ENCODE measurements at regions not wholly inside any gene's neighbourhood (a gene's known extent, or its start where the extent isn't known, plus 50 kb on each side); places are given as distances from the start of the nearest gene placed in this dataset.

DNA sequence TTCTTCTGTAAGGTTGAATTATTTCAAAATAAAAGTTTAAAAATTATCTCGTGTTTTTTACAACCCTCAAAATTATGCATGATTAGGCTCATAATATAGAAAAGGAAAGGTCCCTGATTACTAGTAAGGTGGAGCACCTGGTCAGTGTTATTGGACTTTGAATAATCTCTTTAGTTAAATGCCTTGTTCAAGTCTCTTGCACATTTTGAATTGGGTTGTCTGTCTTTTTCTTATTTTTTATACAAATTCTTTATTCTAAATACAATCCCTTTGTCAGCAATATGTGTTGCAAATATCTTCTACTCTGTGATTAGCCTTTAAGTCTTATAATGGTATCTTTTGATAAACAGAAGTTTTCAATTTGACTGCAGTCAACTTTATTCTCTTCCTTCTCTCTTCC is 100.7 kb upstream of the TNFSF4 start (continued):
- TF ChIP-seq SIX5 (IDR thresholded peaks at IDR 0.05; ENCODE audit: low read depth, low read length, severe bottlenecking) (no peak), NFYB (IDR thresholded peaks at IDR 0.05; ENCODE audit: insufficient read depth, low read depth, low read length) (no peak), POU2F2 (IDR thresholded peaks at IDR 0.05; ENCODE audit: borderline replicate concordance, low read depth, low read length) (no peak), STAT3 (IDR thresholded peaks at IDR 0.05; ENCODE audit: low read depth, low read length) (no peak), SPI1 (IDR thresholded peaks at IDR 0.05; ENCODE audit: borderline replicate concordance, insufficient read depth, low read depth, low read length) (no peak), RFX5 (IDR thresholded peaks at IDR 0.05; ENCODE audit: low read depth, low read length) (no peak), ZNF207 (IDR thresholded peaks at IDR 0.05; ENCODE audit: borderline replicate concordance) (no peak)
- TF ChIP-seq, protein P1, sequence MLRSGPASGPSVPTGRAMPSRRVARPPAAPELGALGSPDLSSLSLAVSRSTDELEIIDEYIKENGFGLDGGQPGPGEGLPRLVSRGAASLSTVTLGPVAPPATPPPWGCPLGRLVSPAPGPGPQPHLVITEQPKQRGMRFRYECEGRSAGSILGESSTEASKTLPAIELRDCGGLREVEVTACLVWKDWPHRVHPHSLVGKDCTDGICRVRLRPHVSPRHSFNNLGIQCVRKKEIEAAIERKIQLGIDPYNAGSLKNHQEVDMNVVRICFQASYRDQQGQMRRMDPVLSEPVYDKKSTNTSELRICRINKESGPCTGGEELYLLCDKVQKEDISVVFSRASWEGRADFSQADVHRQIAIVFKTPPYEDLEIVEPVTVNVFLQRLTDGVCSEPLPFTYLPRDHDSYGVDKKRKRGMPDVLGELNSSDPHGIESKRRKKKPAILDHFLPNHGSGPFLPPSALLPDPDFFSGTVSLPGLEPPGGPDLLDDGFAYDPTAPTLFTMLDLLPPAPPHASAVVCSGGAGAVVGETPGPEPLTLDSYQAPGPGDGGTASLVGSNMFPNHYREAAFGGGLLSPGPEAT (IDR thresholded peaks at IDR 0.05; ENCODE audit: low read depth), result no peak
- TF ChIP-seq, protein P2, sequence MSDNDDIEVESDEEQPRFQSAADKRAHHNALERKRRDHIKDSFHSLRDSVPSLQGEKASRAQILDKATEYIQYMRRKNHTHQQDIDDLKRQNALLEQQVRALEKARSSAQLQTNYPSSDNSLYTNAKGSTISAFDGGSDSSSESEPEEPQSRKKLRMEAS (IDR thresholded peaks at IDR 0.05; ENCODE audit: low read depth, low read length), result no peak

DNA sequence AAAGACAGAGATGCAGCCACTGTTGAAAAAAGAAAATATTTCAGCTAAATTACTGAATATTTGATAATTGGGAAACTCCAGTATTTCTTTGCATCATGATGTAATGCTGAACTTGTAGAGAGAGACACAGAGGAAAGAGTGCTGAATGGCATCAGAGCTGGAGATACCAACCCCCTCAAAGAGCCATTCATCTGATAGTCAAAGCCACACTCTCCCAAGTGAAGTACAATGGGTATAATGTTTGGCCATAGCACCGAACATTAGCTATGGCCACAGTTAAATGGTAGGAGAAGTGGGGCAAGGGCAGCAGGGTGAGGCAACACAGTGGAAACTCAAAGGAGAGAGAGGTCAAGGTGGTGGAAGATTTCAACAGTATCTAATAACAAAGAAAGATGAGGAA is 107.5 kb upstream of the TNFSF4 start:
- H4K20me1 ChIP-seq (ENCODE audit: control insufficient read depth, insufficient read depth), result no peaks in the 10 kb centered on the region
- ATAC-seq, result no peak
- in situ Hi-C loops (cut with MboI) (no loop called here), intact Hi-C loops (cut with micrococcal nuclease; ENCODE audit: unreplicated experiment) (no loop called here)
- POLR2A ChIA-PET, result no interaction called here
- no peaks in the 10 kb centered on the region for H3K4me1 ChIP-seq (ENCODE audit: control insufficient read depth, insufficient read depth, low read length)
- no peak overlapping the region for H2AFZ ChIP-seq (ENCODE audit: control insufficient read depth, low read depth, low read length)
- WGBS (ENCODE audit: insufficient coverage, insufficient replicate concordance, low lambda C conversion rate, missing lambda C conversion rate), result 68% methylated on average over 1 of the region's 1 CpG
- BruUV-seq (replicated peaks), result no TSS peak
- RAD21 ChIA-PET (ENCODE audit: unreplicated experiment), result no interaction called here
- DNase-seq (ENCODE audit: low read depth, low spot score), result no peak
- no peak overlapping the region for H3K4me2 ChIP-seq (ENCODE audit: control insufficient read depth, insufficient read depth)
- CTCF ChIA-PET, result interaction anchor here (1.0 to 1.2 kb wide), 2 partner anchors 18 to 60 kb away, joined by 3 read pairs; no protein-coding TSS in a partner anchor
- no peak overlapping the region for H3K4me3 ChIP-seq
- H3K27ac ChIP-seq (ENCODE audit: control insufficient read depth, insufficient read depth), result no peak overlapping the region
- SMC1A ChIA-PET (ENCODE audit: uncharacterized antibody, unreplicated experiment), result interaction anchor here (0.7 to 1.8 kb wide), 3 partner anchors 11 to 103 kb away, joined by 4 to 6 read pairs (median 4); no protein-coding TSS in a partner anchor
- no peak for FAIRE-seq
- H3K9ac ChIP-seq (ENCODE audit: control insufficient read depth, insufficient read depth, low read length), result no peak overlapping the region
- no peaks in the 10 kb centered on the region for H3K27me3 ChIP-seq (replicated peaks in 1 of 2; ENCODE audit: control insufficient read depth in 2 of 2, insufficient read depth in 2 of 2, low read length in 1 of 2)
- no peaks in the 10 kb centered on the region for H3K36me3 ChIP-seq (ENCODE audit: control insufficient read depth in 2 of 2, insufficient read depth in 2 of 2, low read length in 1 of 2)
- H3K9me3 ChIP-seq (replicated peaks; ENCODE audit: control insufficient read depth, insufficient read depth, low read length), result no peaks in the 10 kb centered on the region; the same call in 2 of the 3 replicates
- H3K79me2 ChIP-seq (ENCODE audit: control insufficient read depth, insufficient read depth, low read length), result no peaks in the 10 kb centered on the region
- TF ChIP-seq EZH2 (IDR thresholded peaks at IDR 0.05; ENCODE audit: borderline replicate concordance, control insufficient read depth, low read depth, low read length) (no peak), WRNIP1 (IDR thresholded peaks at IDR 0.05; ENCODE audit: borderline replicate concordance, low read depth, low read length) (no peak), ZSCAN29 (IDR thresholded peaks at IDR 0.05) (no peak), PML (IDR thresholded peaks at IDR 0.05; ENCODE audit: low read length) (no peak), NR2F1 (conservative IDR thresholded peaks at IDR 0.05) (no peak), SUZ12 (IDR thresholded peaks at IDR 0.05; ENCODE audit: unreplicated experiment) (no peak), HDAC6 (IDR thresholded peaks at IDR 0.05; ENCODE audit: unreplicated experiment) (no peak), SREBF1 (IDR thresholded peaks at IDR 0.05; ENCODE audit: low read length) (no peak)
- TF ChIP-seq, protein P3, sequence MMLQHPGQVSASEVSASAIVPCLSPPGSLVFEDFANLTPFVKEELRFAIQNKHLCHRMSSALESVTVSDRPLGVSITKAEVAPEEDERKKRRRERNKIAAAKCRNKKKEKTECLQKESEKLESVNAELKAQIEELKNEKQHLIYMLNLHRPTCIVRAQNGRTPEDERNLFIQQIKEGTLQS (IDR thresholded peaks at IDR 0.05; ENCODE audit: borderline replicate concordance, extremely low read depth, low read depth, low read length), result no peak
- TF ChIP-seq, protein P4, sequence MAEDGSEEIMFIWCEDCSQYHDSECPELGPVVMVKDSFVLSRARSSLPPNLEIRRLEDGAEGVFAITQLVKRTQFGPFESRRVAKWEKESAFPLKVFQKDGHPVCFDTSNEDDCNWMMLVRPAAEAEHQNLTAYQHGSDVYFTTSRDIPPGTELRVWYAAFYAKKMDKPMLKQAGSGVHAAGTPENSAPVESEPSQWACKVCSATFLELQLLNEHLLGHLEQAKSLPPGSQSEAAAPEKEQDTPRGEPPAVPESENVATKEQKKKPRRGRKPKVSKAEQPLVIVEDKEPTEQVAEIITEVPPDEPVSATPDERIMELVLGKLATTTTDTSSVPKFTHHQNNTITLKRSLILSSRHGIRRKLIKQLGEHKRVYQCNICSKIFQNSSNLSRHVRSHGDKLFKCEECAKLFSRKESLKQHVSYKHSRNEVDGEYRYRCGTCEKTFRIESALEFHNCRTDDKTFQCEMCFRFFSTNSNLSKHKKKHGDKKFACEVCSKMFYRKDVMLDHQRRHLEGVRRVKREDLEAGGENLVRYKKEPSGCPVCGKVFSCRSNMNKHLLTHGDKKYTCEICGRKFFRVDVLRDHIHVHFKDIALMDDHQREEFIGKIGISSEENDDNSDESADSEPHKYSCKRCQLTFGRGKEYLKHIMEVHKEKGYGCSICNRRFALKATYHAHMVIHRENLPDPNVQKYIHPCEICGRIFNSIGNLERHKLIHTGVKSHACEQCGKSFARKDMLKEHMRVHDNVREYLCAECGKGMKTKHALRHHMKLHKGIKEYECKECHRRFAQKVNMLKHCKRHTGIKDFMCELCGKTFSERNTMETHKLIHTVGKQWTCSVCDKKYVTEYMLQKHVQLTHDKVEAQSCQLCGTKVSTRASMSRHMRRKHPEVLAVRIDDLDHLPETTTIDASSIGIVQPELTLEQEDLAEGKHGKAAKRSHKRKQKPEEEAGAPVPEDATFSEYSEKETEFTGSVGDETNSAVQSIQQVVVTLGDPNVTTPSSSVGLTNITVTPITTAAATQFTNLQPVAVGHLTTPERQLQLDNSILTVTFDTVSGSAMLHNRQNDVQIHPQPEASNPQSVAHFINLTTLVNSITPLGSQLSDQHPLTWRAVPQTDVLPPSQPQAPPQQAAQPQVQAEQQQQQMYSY (CRISPR knock-in tag; IDR thresholded peaks at IDR 0.05), result no peak

Measured in GM12878 (cell line).